Common myeloid progenitor, CD34-positive (primary cell): ENCODE measurements at regions not wholly inside any gene's neighbourhood (a gene's known extent, or its start where the extent isn't known, plus 50 kb on each side); places are given as distances from the start of the nearest gene placed in this dataset.

ENCODE experiments used
- CTCF ChIA-PET: fragments of 350-600 bp; sonication (Branson Sonifier 250); formaldehyde crosslinking; loops from one replicate; lab custom pipeline; 2021; ENCODE audit warnings: antibody characterized with exemption; lab: Charles Lee
- POLR2A ChIA-PET: fragments of 350-600 bp; sonication (Branson Sonifier 250); formaldehyde crosslinking; loops from one replicate; lab custom pipeline; 2021; ENCODE audit warnings: antibody characterized with exemption; lab: Charles Lee
- DNase-seq, 3 donors: peaks; one replicate each; pipeline versions ENCODE4 v3.0.0 to v3.0.0-alpha.2; 2013
- H3K27ac ChIP-seq, 2 experiments: 1 replicate in 1 of 2; 2 replicates in 1 of 2; pipeline ENCODE4 v1.7.0; 2013; ENCODE audit warnings: inconsistent platforms in 2 of 2, low read length in 2 of 2, mild to moderate bottlenecking in 2 of 2, low read depth in 1 of 2, moderate library complexity in 1 of 2; ENCODE audit not compliant: severe bottlenecking in 2 of 2, insufficient read depth in 1 of 2, poor library complexity in 1 of 2
- H3K27me3 ChIP-seq, 5 experiments: replicated peaks in 2 of 5; 1 replicate in 3 of 5; 2 replicates in 2 of 5; pipeline versions ENCODE4 v1.6.1 to v1.7.0; 2013; ENCODE audit warnings: low read length in 4 of 5, mild to moderate bottlenecking in 2 of 5, moderate library complexity in 2 of 5, inconsistent platforms in 1 of 5; ENCODE audit not compliant: insufficient read depth in 5 of 5, control insufficient read depth in 4 of 5
- H3K36me3 ChIP-seq, 4 experiments: 1 replicate in 2 of 4; 2 replicates in 2 of 4; pipeline versions ENCODE4 v1.6.1 to v1.7.0; 2013; ENCODE audit warnings: low read length in 3 of 4, control low read depth in 1 of 4, mild to moderate bottlenecking in 1 of 4; ENCODE audit not compliant: control insufficient read depth in 4 of 4, insufficient read depth in 4 of 4
- H3K4me1 ChIP-seq, 4 experiments: 1 replicate in 3 of 4; 2 replicates in 1 of 4; pipeline versions ENCODE4 v1.6.1 to v1.7.1; 2013; ENCODE audit warnings: low read length in 3 of 4, mild to moderate bottlenecking in 3 of 4, control low read depth in 1 of 4, inconsistent platforms in 1 of 4, moderate library complexity in 1 of 4; ENCODE audit not compliant: control insufficient read depth in 4 of 4, insufficient read depth in 4 of 4; ENCODE audit errors: control extremely low read depth in 1 of 4
- H3K4me3 ChIP-seq, 7 experiments: 1 replicate in 4 of 7; 2 replicates in 3 of 7; pipeline versions ENCODE4 v1.5.1 to v1.7.0; 2013; ENCODE audit warnings: mild to moderate bottlenecking in 7 of 7, low read length in 6 of 7, moderate library complexity in 6 of 7, inconsistent platforms in 2 of 7, low read depth in 2 of 7, control low read depth in 1 of 7; ENCODE audit not compliant: insufficient read depth in 4 of 7, control insufficient read depth in 1 of 7; ENCODE audit errors: extremely low read depth in 1 of 7
- H3K9me3 ChIP-seq, 5 experiments: 1 replicate in 4 of 5; 2 replicates in 1 of 5; pipeline versions ENCODE4 v1.6.1 to v1.7.1; 2013; ENCODE audit warnings: low read length in 4 of 5, mild to moderate bottlenecking in 2 of 5, inconsistent platforms in 1 of 5, low read depth in 1 of 5, moderate library complexity in 1 of 5; ENCODE audit not compliant: control insufficient read depth in 4 of 5, insufficient read depth in 2 of 5; ENCODE audit errors: control extremely low read depth in 1 of 5
- WGBS: methylation state at CpG from one replicate; pipeline ENCODE4 v1.1.5; 2013; ENCODE audit not compliant: insufficient coverage; 5-methylcytosine and 5-hydroxymethylcytosine counted together

GRCh38 chr11:115776916-115777315, 272.7 kb upstream of the CADM1 start:
- ChIA-PET CTCF (no interaction called here), POLR2A (no interaction called here)
- Histone ChIP-seq H3K36me3 (no peaks in the 10 kb centered on the region), H3K4me1 (no peaks in the 10 kb centered on the region), H3K4me3 (no peak overlapping the region), H3K27ac (no peak overlapping the region), H3K9me3 (peaks cover 0 to under 1% (median 0%) of the 10 kb centered on the region in 5 experiments), H3K27me3 (no peaks in the 10 kb centered on the region)
- WGBS = 96% methylated on average over 6 of the region's 6 CpGs
- no peak for DNase-seq

- Histone ChIP-seq H3K27me3 (peaks cover 0 to under 1% (median 0%) of the 10 kb centered on the region in 5 experiments), H3K9me3 (peaks cover 0 to 1% (median 0%) of the 10 kb centered on the region in 5 experiments), H3K36me3 (no peaks in the 10 kb centered on the region), H3K4me1 (no peaks in the 10 kb centered on the region), H3K27ac (no peak overlapping the region), H3K4me3 (no peak overlapping the region)
- ChIA-PET CTCF (no interaction called here), POLR2A (no interaction called here)
- DNase-seq = no peak
- 90% methylated on average over 2 of the region's 4 CpGs for WGBS
Measured at GRCh38 chr11:115775846-115776245, 271.6 kb upstream of the CADM1 start.

GRCh38 chr11:115774756-115775155, 270.5 kb upstream of the CADM1 start:
- Histone ChIP-seq H3K4me1 (no peaks in the 10 kb centered on the region), H3K27ac (no peak overlapping the region), H3K9me3 (peaks cover 0 to 1% (median 0%) of the 10 kb centered on the region in 5 experiments), H3K27me3 (peaks cover 0 to 2% (median 0%) of the 10 kb centered on the region in 5 experiments), H3K36me3 (no peaks in the 10 kb centered on the region), H3K4me3 (no peak overlapping the region)
- CTCF ChIA-PET = no interaction called here
- WGBS = 100% methylated on average over 5 of the region's 7 CpGs
- no peak for DNase-seq
- POLR2A ChIA-PET = no interaction called here

- peaks cover 0 to 4% (median 0%) of the 10 kb centered on the region in 5 experiments for H3K27me3 ChIP-seq
- 96% methylated on average over 3 of the region's 3 CpGs for WGBS
- no peaks in the 10 kb centered on the region for H3K4me1 ChIP-seq
- CTCF ChIA-PET = no interaction called here
- no peak overlapping the region for H3K4me3 ChIP-seq
- H3K9me3 ChIP-seq = peaks cover 0 to 1% (median 0%) of the 10 kb centered on the region in 5 experiments
- H3K36me3 ChIP-seq = no peaks in the 10 kb centered on the region
- POLR2A ChIA-PET = no interaction called here
- H3K27ac ChIP-seq = no peak overlapping the region
- DNase-seq = no peak
Measured at GRCh38 chr11:115769891-115770290, 265.7 kb upstream of the CADM1 start.

- POLR2A ChIA-PET = no interaction called here
- Histone ChIP-seq H3K27ac (no peak overlapping the region), H3K4me1 (no peaks in the 10 kb centered on the region), H3K9me3 (peaks cover 0 to 1% (median 0%) of the 10 kb centered on the region in 5 experiments), H3K36me3 (no peaks in the 10 kb centered on the region), H3K27me3 (peaks cover 0 to 4% (median 2%) of the 10 kb centered on the region in 5 experiments), H3K4me3 (no peak overlapping the region)
- no peak for DNase-seq
- CTCF ChIA-PET = no interaction called here
- WGBS = 100% methylated on average over 1 of the region's 3 CpGs
Measured at GRCh38 chr11:115767883-115768282, 263.7 kb upstream of the CADM1 start.

- Histone ChIP-seq H3K36me3 (no peaks in the 10 kb centered on the region), H3K27me3 (peaks cover 0 to 4% (median 2%) of the 10 kb centered on the region in 5 experiments), H3K27ac (no peak overlapping the region), H3K9me3 (peaks cover 0 to 1% (median 0%) of the 10 kb centered on the region in 5 experiments), H3K4me3 (no peak overlapping the region), H3K4me1 (no peaks in the 10 kb centered on the region)
- ChIA-PET POLR2A (no interaction called here), CTCF (no interaction called here)
- 99% methylated on average over 6 of the region's 10 CpGs for WGBS
- DNase-seq = no peak
Measured at GRCh38 chr11:115767047-115767802, 263.0 kb upstream of the CADM1 start.

- Histone ChIP-seq H3K4me3 (no peak overlapping the region), H3K9me3 (peaks cover 0 to 1% (median 0%) of the 10 kb centered on the region in 5 experiments), H3K27ac (no peak overlapping the region), H3K36me3 (no peaks in the 10 kb centered on the region), H3K4me1 (peaks cover 0 to 1% (median 0%) of the 10 kb centered on the region in 4 experiments), H3K27me3 (peaks cover 0 to 4% (median 2%) of the 10 kb centered on the region in 5 experiments)
- POLR2A ChIA-PET = no interaction called here
- 76% methylated on average over 3 of the region's 4 CpGs for WGBS
- DNase-seq = no peak
- CTCF ChIA-PET = no interaction called here
Measured at GRCh38 chr11:115766561-115766960, 262.3 kb upstream of the CADM1 start.
